GM12891 (cell line): ENCODE measurements at regions not wholly inside any gene's neighbourhood (a gene's known extent, or its start where the extent isn't known, plus 50 kb on each side); places are given as distances from the start of the nearest gene placed in this dataset.

Source experiments
- POLR2A ChIP-seq: IDR thresholded peaks from 2 replicates; pipeline ENCODE4 v1.6.1; 2011; ENCODE audit warnings: low read depth, low read length, control low read depth
- POLR2AphosphoS5 ChIP-seq: IDR thresholded peaks from 2 replicates; pipeline ENCODE4 v1.6.1; 2011; ENCODE audit warnings: low read depth, low read length, control low read depth
- TAF1 ChIP-seq: IDR thresholded peaks from 2 replicates; pipeline ENCODE4 v1.6.1; 2011; ENCODE audit warnings: low read depth, low read length, control low read depth

- TF ChIP-seq POLR2A: no peak
- no peak for TF ChIP-seq POLR2AphosphoS5
- no peak for TF ChIP-seq TAF1
Measured at GRCh38 chr11:114970927-114971645, 292.8 kb downstream of the NXPE2 start.
